ENCODE measurements at regions not wholly inside any gene's neighbourhood (a gene's known extent, or its start where the extent isn't known, plus 50 kb on each side); places are given as distances from the start of the nearest gene placed in this dataset.

GRCh38 chr13:25042151-25042865 lies 53.6 kb upstream of the PABPC3 start:
- peaks cover 89% of the 10 kb centered on the region for H3K27me3 ChIP-seq
- H3K27ac ChIP-seq, result no peak overlapping the region
- H3K36me3 ChIP-seq, result no peaks in the 10 kb centered on the region
- H3K9me3 ChIP-seq, result no peaks in the 10 kb centered on the region
- H3K4me1 ChIP-seq (ENCODE audit: control insufficient read depth in 1 of 2, insufficient read depth in 1 of 2, low read depth in 1 of 2, low read length in 1 of 2), result no peaks in the 10 kb centered on the region
- H3K4me3 ChIP-seq (ENCODE audit: low read depth in 1 of 2, low read length in 1 of 2), result no peak overlapping the region
- no peak for TF ChIP-seq CTCF (IDR thresholded peaks at IDR 0.05)

- TF ChIP-seq CTCF (IDR thresholded peaks at IDR 0.05), result no peak
- H3K4me3 ChIP-seq (ENCODE audit: low read depth in 1 of 2, low read length in 1 of 2), result no peak overlapping the region
- no peaks in the 10 kb centered on the region for H3K9me3 ChIP-seq
- no peak overlapping the region for H3K27ac ChIP-seq
- H3K27me3 ChIP-seq, result peaks cover 96% of the 10 kb centered on the region
- H3K4me1 ChIP-seq (ENCODE audit: control insufficient read depth in 1 of 2, insufficient read depth in 1 of 2, low read depth in 1 of 2, low read length in 1 of 2), result no peaks in the 10 kb centered on the region
- no peaks in the 10 kb centered on the region for H3K36me3 ChIP-seq
Observed at GRCh38 chr13:25044071-25044470, 51.9 kb upstream of the PABPC3 start.

All from neutrophil (primary cell).